GM12878 (cell line): ENCODE measurements at regions not wholly inside any gene's neighbourhood (a gene's known extent, or its start where the extent isn't known, plus 50 kb on each side); places are given as distances from the start of the nearest gene placed in this dataset.

Experiments used
- ATAC-seq: fragments of 200-7000 bp; cut with Tn5 transposase; 3 replicates; pipeline ENCODE4 v1.9.1; 2020; ENCODE audit warnings: mild to moderate bottlenecking, moderate library complexity
- BruUV-seq: library from RNA; stranded (reverse); fragments of 400-500 nt; replicated peaks from 2 replicates; lab custom pipeline; 2021; lab: Mats Ljungman, UMichigan
- CTCF ChIA-PET: fragments of 300-600 bp; sonication (Branson Sonifier 250); formaldehyde crosslinking; extraction: SDS; loops from one replicate; lab custom pipeline; 2021; ENCODE audit warnings: inconsistent platforms; lab: Yijun Ruan, JAX
- POLR2A ChIA-PET: fragments of 350-600 bp; formaldehyde crosslinking; extraction: SDS; loops from one replicate; lab custom pipeline; 2021; ENCODE audit warnings: inconsistent platforms; lab: Charles Lee
- RAD21 ChIA-PET: fragments of 300-600 bp; sonication (Branson Sonifier 250); formaldehyde crosslinking; loops from one replicate; lab custom pipeline; 2023; ENCODE audit warnings: antibody characterized with exemption; ENCODE audit not compliant: unreplicated experiment; lab: Charles Lee
- SMC1A ChIA-PET: fragments of 300-600 bp; sonication (Branson Sonifier 250); formaldehyde crosslinking; loops from one replicate; lab custom pipeline; 2023; ENCODE audit not compliant: unreplicated experiment, uncharacterized antibody; lab: Charles Lee
- DNase-seq: peaks from one replicate; pipeline ENCODE4 v3.0.0-alpha.2; 2011; ENCODE audit warnings: low read depth, low spot score
- FAIRE-seq: peaks from 3 replicates; lab custom pipeline; 2011; peaks lifted over from hg19 to GRCh38; lab: Jason Lieb, UNC
- H2AFZ ChIP-seq: 2 replicates; pipeline ENCODE4 v1.6.0; 2011; ENCODE audit warnings: low read depth, low read length, control low read depth; ENCODE audit not compliant: control insufficient read depth
- H3K27ac ChIP-seq: 2 replicates; pipeline ENCODE4 v1.5.1; 2011; ENCODE audit warnings: control low read depth; ENCODE audit not compliant: control insufficient read depth, insufficient read depth
- H3K27me3 ChIP-seq, 2 experiments: replicated peaks in 1 of 2; 2 replicates each; pipeline versions ENCODE4 v1.6.0 to v1.6.1; 2011; ENCODE audit warnings: low read length in 1 of 2; ENCODE audit not compliant: control insufficient read depth in 2 of 2, insufficient read depth in 2 of 2
- H3K36me3 ChIP-seq, 2 experiments: 2 replicates each; pipeline ENCODE4 v1.5.1; 2011; ENCODE audit warnings: low read length in 1 of 2; ENCODE audit not compliant: control insufficient read depth in 2 of 2, insufficient read depth in 2 of 2
- H3K4me1 ChIP-seq: 2 replicates; pipeline ENCODE4 v1.6.1; 2011; ENCODE audit warnings: mild to moderate bottlenecking, low read length, moderate library complexity, mixed read lengths; ENCODE audit not compliant: control insufficient read depth, insufficient read depth
- H3K4me2 ChIP-seq: 2 replicates; pipeline ENCODE4 v1.6.0; 2011; ENCODE audit warnings: control low read depth; ENCODE audit not compliant: control insufficient read depth, insufficient read depth
- H3K4me3 ChIP-seq: fragments of 200-600 bp; sonication (generic); 2 replicates; pipeline ENCODE4 v1.5.1; 2016
- H3K79me2 ChIP-seq: 2 replicates; pipeline ENCODE4 v1.6.0; 2011; ENCODE audit warnings: low read length; ENCODE audit not compliant: control insufficient read depth, insufficient read depth
- H3K9ac ChIP-seq: 2 replicates; pipeline ENCODE4 v1.8.0; 2011; ENCODE audit warnings: low read length, control low read depth, mixed read lengths; ENCODE audit not compliant: control insufficient read depth, insufficient read depth
- H3K9me3 ChIP-seq: replicated peaks from 3 replicates; pipeline ENCODE4 v1.5.1; 2011; ENCODE audit warnings: mild to moderate bottlenecking, low read length; ENCODE audit not compliant: control insufficient read depth, insufficient read depth
- H4K20me1 ChIP-seq: 2 replicates; pipeline ENCODE4 v1.6.0; 2011; ENCODE audit not compliant: control insufficient read depth, insufficient read depth
- GABPA ChIP-seq: IDR thresholded peaks from 2 replicates; pipeline ENCODE4 v1.6.1; 2014; ENCODE audit warnings: antibody characterized with exemption, low read depth, mild to moderate bottlenecking, inconsistent platforms
- IRF3 ChIP-seq: fragments of 450-650 bp; IDR thresholded peaks from 2 replicates; pipeline ENCODE4 v1.6.1; 2014; ENCODE audit warnings: mild to moderate bottlenecking
- KAT2A ChIP-seq: conservative IDR thresholded peaks from 2 replicates; pipeline ENCODE4 v1.6.1; 2011; ENCODE audit warnings: low read depth, low read length; ENCODE audit not compliant: control insufficient read depth
- NR2F1 ChIP-seq: fragments of 450-650 bp; conservative IDR thresholded peaks from 2 replicates; pipeline ENCODE4 v1.6.1; 2017; ENCODE audit warnings: mild to moderate bottlenecking
- POLR2A ChIP-seq: IDR thresholded peaks from 2 replicates; pipeline ENCODE4 v1.6.1; 2011; ENCODE audit warnings: low read depth, mild to moderate bottlenecking, low read length
- SPI1 ChIP-seq: IDR thresholded peaks from 2 replicates; pipeline ENCODE4 v1.6.1; 2011; ENCODE audit warnings: low read depth, mild to moderate bottlenecking, low read length, moderate library complexity, borderline replicate concordance; ENCODE audit not compliant: insufficient read depth
- TAF1 ChIP-seq: IDR thresholded peaks from 2 replicates; pipeline ENCODE4 v1.6.1; 2011; ENCODE audit warnings: mild to moderate bottlenecking, low read depth, low read length, borderline replicate concordance
- USF1 ChIP-seq: IDR thresholded peaks from 2 replicates; pipeline ENCODE4 v1.6.1; 2011; ENCODE audit warnings: borderline replicate concordance, low read depth, mild to moderate bottlenecking, moderate library complexity, mixed read lengths, low read length; ENCODE audit not compliant: insufficient read depth; ENCODE audit errors: extremely low read length
- ZNF622 ChIP-seq: fragments of 450-650 bp; IDR thresholded peaks from 2 replicates; pipeline ENCODE4 v1.6.1; 2017; ENCODE audit warnings: mild to moderate bottlenecking, inconsistent platforms
- WGBS: methylation state at CpG from one replicate; pipeline ENCODE4 v1.1.6; 2016; ENCODE audit warnings: low lambda C conversion rate; ENCODE audit not compliant: insufficient replicate concordance, insufficient coverage; ENCODE audit errors: missing lambda C conversion rate; 5-methylcytosine and 5-hydroxymethylcytosine counted together
- in situ Hi-C: fragments of 300-500 bp; cut with MboI; formaldehyde crosslinking; loops from 9 replicates; pipeline ENCODE4 v1.14.3; 2018; ENCODE audit warnings: mixed read lengths
- intact Hi-C: fragments of 100-400 bp; cut with micrococcal nuclease; formaldehyde crosslinking; loops from one replicate; pipeline ENCODE4 v1.14.2; 2022; ENCODE audit not compliant: unreplicated experiment

GRCh38 chr2:173458991-173459780 is 104.5 kb downstream of the CDCA7 start:
- DNase-seq (no peak), ATAC-seq (no peak), FAIRE-seq (no peak)
- TF ChIP-seq IRF3 (no peak), SPI1 (no peak), ZNF622 (no peak), USF1 (no peak), TAF1 (no peak), POLR2A (no peak), KAT2A (no peak), NR2F1 (no peak), GABPA (no peak)
- H3K9me3 ChIP-seq, result no peaks in the 10 kb centered on the region
- no TSS peak for BruUV-seq
- no peaks in the 10 kb centered on the region for H4K20me1 ChIP-seq
- ChIA-PET RAD21 (no interaction called here), SMC1A (no interaction called here), POLR2A (no interaction called here), CTCF (no interaction called here)
- H3K27ac ChIP-seq, result no peak overlapping the region
- no peak overlapping the region for H3K4me2 ChIP-seq
- no peaks in the 10 kb centered on the region for H3K4me1 ChIP-seq
- H3K36me3 ChIP-seq, result no peaks in the 10 kb centered on the region
- in situ Hi-C loops, result no loop called here
- H3K79me2 ChIP-seq, result no peaks in the 10 kb centered on the region
- no peak overlapping the region for H2AFZ ChIP-seq
- no peak overlapping the region for H3K9ac ChIP-seq
- H3K27me3 ChIP-seq, result no peaks in the 10 kb centered on the region; a peak in 1 of 4 replicates
- 24% methylated on average over 8 of the region's 8 CpGs for WGBS
- H3K4me3 ChIP-seq, result no peak overlapping the region
- intact Hi-C loops, result no loop called here
